ENCODE measurements at regions not wholly inside any gene's neighbourhood (a gene's known extent, or its start where the extent isn't known, plus 50 kb on each side); places are given as distances from the start of the nearest gene placed in this dataset.

DNA sequence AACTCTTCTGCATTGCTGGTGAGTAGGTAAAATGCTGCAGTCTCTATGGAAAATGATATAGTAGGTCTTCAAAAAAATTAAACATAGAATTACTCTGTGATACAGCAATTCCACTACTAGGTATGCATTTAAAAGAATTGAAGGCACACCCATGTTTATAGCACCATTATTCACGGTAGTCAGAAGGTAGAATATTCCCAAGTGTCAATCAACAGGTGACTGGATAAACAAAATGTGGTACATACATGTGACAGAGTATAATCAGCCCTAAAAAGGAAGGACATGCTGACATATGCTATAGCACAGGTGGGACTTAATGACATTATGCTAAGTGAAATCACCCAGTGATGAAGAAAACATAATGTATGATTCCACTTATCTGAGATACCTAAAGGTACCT is 123.3 kb downstream of the CCER1 start:
- TF ChIP-seq, protein P1, sequence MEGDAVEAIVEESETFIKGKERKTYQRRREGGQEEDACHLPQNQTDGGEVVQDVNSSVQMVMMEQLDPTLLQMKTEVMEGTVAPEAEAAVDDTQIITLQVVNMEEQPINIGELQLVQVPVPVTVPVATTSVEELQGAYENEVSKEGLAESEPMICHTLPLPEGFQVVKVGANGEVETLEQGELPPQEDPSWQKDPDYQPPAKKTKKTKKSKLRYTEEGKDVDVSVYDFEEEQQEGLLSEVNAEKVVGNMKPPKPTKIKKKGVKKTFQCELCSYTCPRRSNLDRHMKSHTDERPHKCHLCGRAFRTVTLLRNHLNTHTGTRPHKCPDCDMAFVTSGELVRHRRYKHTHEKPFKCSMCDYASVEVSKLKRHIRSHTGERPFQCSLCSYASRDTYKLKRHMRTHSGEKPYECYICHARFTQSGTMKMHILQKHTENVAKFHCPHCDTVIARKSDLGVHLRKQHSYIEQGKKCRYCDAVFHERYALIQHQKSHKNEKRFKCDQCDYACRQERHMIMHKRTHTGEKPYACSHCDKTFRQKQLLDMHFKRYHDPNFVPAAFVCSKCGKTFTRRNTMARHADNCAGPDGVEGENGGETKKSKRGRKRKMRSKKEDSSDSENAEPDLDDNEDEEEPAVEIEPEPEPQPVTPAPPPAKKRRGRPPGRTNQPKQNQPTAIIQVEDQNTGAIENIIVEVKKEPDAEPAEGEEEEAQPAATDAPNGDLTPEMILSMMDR (IDR thresholded peaks at IDR 0.05): no peak
- no peak for TF ChIP-seq POLR2A (IDR thresholded peaks at IDR 0.05)
